ENCODE measurements at regions not wholly inside any gene's neighbourhood (a gene's known extent, or its start where the extent isn't known, plus 50 kb on each side); places are given as distances from the start of the nearest gene placed in this dataset.
"Not testable (repeated sequence)": the region's sequence is repeated elsewhere in the genome, so short reads cannot be mapped to it uniquely, and the experiment has no call there.

- no peaks in the 10 kb centered on the region for H3K27me3 Mint-ChIP-seq
- peaks cover 1% of the 10 kb centered on the region for H3K36me3 Mint-ChIP-seq
- H3K9me3 Mint-ChIP-seq, result peaks cover 39% of the 10 kb centered on the region
Observed at GRCh38 chr12:97951717-97952116, 489.1 kb downstream of the RMST start.

GRCh38 chr12:97957109-97957508, 494.5 kb downstream of the RMST start:
- Mint-ChIP-seq H3K36me3 (no peaks in the 10 kb centered on the region), H3K4me3 (no peak overlapping the region), H3K4me1 (no peaks in the 10 kb centered on the region), H3K9me3 (peaks cover 12% of the 10 kb centered on the region), H3K27ac (no peak overlapping the region), H3K27me3 (no peaks in the 10 kb centered on the region)

More at GRCh38 chr12:97951717-97952116, 489.1 kb downstream of the RMST start:
- H3K4me1 Mint-ChIP-seq, result no peaks in the 10 kb centered on the region
- H3K27ac Mint-ChIP-seq, result no peak overlapping the region
- H3K4me3 Mint-ChIP-seq, result no peak overlapping the region

- Mint-ChIP-seq H3K9me3 (peaks cover 12% of the 10 kb centered on the region), H3K27ac (no peak overlapping the region), H3K4me1 (no peaks in the 10 kb centered on the region), H3K36me3 (no peaks in the 10 kb centered on the region), H3K27me3 (no peaks in the 10 kb centered on the region), H3K4me3 (no peak overlapping the region)
Observed at GRCh38 chr12:97960225-97960624, 497.6 kb downstream of the RMST start.

- Mint-ChIP-seq H3K36me3 (no peaks in the 10 kb centered on the region), H3K9me3 (peaks cover 8% of the 10 kb centered on the region), H3K27ac (no peak overlapping the region), H3K27me3 (no peaks in the 10 kb centered on the region), H3K4me3 (no peak overlapping the region), H3K4me1 (no peaks in the 10 kb centered on the region)
Observed at GRCh38 chr12:97960741-97961608, 498.4 kb downstream of the RMST start.

- Mint-ChIP-seq H3K9me3 (no peaks in the 10 kb centered on the region), H3K27me3 (no peaks in the 10 kb centered on the region), H3K36me3 (no peaks in the 10 kb centered on the region), H3K4me3 (no peak overlapping the region), H3K27ac (no peak overlapping the region), H3K4me1 (no peaks in the 10 kb centered on the region)
Observed at GRCh38 chr12:97967831-97968230, 505.2 kb downstream of the RMST start.

- Mint-ChIP-seq H3K36me3 (no peaks in the 10 kb centered on the region), H3K4me3 (no peak overlapping the region), H3K9me3 (no peaks in the 10 kb centered on the region), H3K27ac (no peak overlapping the region), H3K4me1 (no peaks in the 10 kb centered on the region), H3K27me3 (no peaks in the 10 kb centered on the region)
Observed at GRCh38 chr12:97968641-97969197, 506.1 kb downstream of the RMST start.

- H3K9me3 Mint-ChIP-seq, result no peaks in the 10 kb centered on the region
- no peaks in the 10 kb centered on the region for H3K4me1 Mint-ChIP-seq
- peaks cover 1% of the 10 kb centered on the region for H3K27me3 Mint-ChIP-seq
- no peak overlapping the region for H3K4me3 Mint-ChIP-seq
- H3K27ac Mint-ChIP-seq, result no peak overlapping the region
- H3K36me3 Mint-ChIP-seq, result no peaks in the 10 kb centered on the region
Observed at GRCh38 chr12:97977870-97978405, 515.3 kb downstream of the RMST start.

- Mint-ChIP-seq H3K27me3 (peaks cover 3% of the 10 kb centered on the region), H3K27ac (no peak overlapping the region), H3K36me3 (no peaks in the 10 kb centered on the region), H3K4me3 (no peak overlapping the region), H3K9me3 (no peaks in the 10 kb centered on the region), H3K4me1 (no peaks in the 10 kb centered on the region)
Observed at GRCh38 chr12:97982684-97983083, 520.1 kb downstream of the RMST start.

GRCh38 chr12:97983796-97984195, 521.2 kb downstream of the RMST start:
- Mint-ChIP-seq H3K27ac (no peak overlapping the region), H3K4me3 (no peak overlapping the region), H3K27me3 (peaks cover 2% of the 10 kb centered on the region), H3K36me3 (no peaks in the 10 kb centered on the region), H3K4me1 (no peaks in the 10 kb centered on the region), H3K9me3 (no peaks in the 10 kb centered on the region)

GRCh38 chr12:97984436-97984835, 521.8 kb downstream of the RMST start:
- no peak overlapping the region for H3K4me3 Mint-ChIP-seq
- H3K27ac Mint-ChIP-seq, result no peak overlapping the region
- no peaks in the 10 kb centered on the region for H3K4me1 Mint-ChIP-seq
- no peaks in the 10 kb centered on the region for H3K36me3 Mint-ChIP-seq
- H3K27me3 Mint-ChIP-seq, result peaks cover 2% of the 10 kb centered on the region
- no peaks in the 10 kb centered on the region for H3K9me3 Mint-ChIP-seq

- H3K4me1 Mint-ChIP-seq, result no peaks in the 10 kb centered on the region
- H3K27me3 Mint-ChIP-seq, result peaks cover 2% of the 10 kb centered on the region
- no peak overlapping the region for H3K4me3 Mint-ChIP-seq
- no peaks in the 10 kb centered on the region for H3K9me3 Mint-ChIP-seq
- no peaks in the 10 kb centered on the region for H3K36me3 Mint-ChIP-seq
- H3K27ac Mint-ChIP-seq, result no peak overlapping the region
Observed at GRCh38 chr12:97984974-97985580, 522.5 kb downstream of the RMST start.

- no peaks in the 10 kb centered on the region for H3K9me3 Mint-ChIP-seq
- H3K27ac Mint-ChIP-seq, result no peak overlapping the region
- H3K4me3 Mint-ChIP-seq, result no peak overlapping the region
- H3K36me3 Mint-ChIP-seq, result no peaks in the 10 kb centered on the region
- no peaks in the 10 kb centered on the region for H3K4me1 Mint-ChIP-seq
- peaks cover 2% of the 10 kb centered on the region for H3K27me3 Mint-ChIP-seq
Observed at GRCh38 chr12:97985834-97986233, 523.2 kb downstream of the RMST start.

- not testable (repeated sequence) for H3K4me3 Mint-ChIP-seq, H3K27ac Mint-ChIP-seq, H3K36me3 Mint-ChIP-seq, H3K4me1 Mint-ChIP-seq, H3K27me3 Mint-ChIP-seq
- H3K9me3 Mint-ChIP-seq, result peaks cover 11% of the 10 kb centered on the region
Observed at GRCh38 chr12:97988588-97988987, 526.0 kb downstream of the RMST start.

GRCh38 chr12:97989366-97989940, 525.9 kb upstream of the TMPO start:
- H3K4me1 Mint-ChIP-seq, result no peaks in the 10 kb centered on the region
- peaks cover 11% of the 10 kb centered on the region for H3K9me3 Mint-ChIP-seq
- no peak overlapping the region for H3K4me3 Mint-ChIP-seq
- no peak overlapping the region for H3K27ac Mint-ChIP-seq
- H3K36me3 Mint-ChIP-seq, result no peaks in the 10 kb centered on the region
- peaks cover 2% of the 10 kb centered on the region for H3K27me3 Mint-ChIP-seq

GRCh38 chr12:97994746-97995484, 520.5 kb upstream of the TMPO start:
- H3K9me3 Mint-ChIP-seq, result peaks cover 11% of the 10 kb centered on the region
- no peak overlapping the region for H3K27ac Mint-ChIP-seq
- no peak overlapping the region for H3K4me3 Mint-ChIP-seq
- no peaks in the 10 kb centered on the region for H3K27me3 Mint-ChIP-seq
- no peaks in the 10 kb centered on the region for H3K36me3 Mint-ChIP-seq
- H3K4me1 Mint-ChIP-seq, result no peaks in the 10 kb centered on the region

Measured in activated naive CD4-positive, alpha-beta T cell treated with anti-CD3 and anti-CD28 coated beads, Interleukin-2, amount 50 U/mL, for 24 hours (primary cell).